Osteocyte (in vitro differentiated cells): ENCODE measurements at regions not wholly inside any gene's neighbourhood (a gene's known extent, or its start where the extent isn't known, plus 50 kb on each side); places are given as distances from the start of the nearest gene placed in this dataset.

ENCODE experiments used
- DNase-seq: peaks from one replicate; pipeline ENCODE4 v3.0.0; 2021; ENCODE audit warnings: mixed read lengths; ENCODE audit not compliant: unreplicated experiment; ENCODE audit errors: extremely low spot score
- H3K27ac Mint-ChIP-seq: one replicate; pipeline ENCODE4 v1.8.0; 2021; ENCODE audit warnings: mild to moderate bottlenecking, mixed read lengths; ENCODE audit not compliant: unreplicated experiment
- H3K27me3 Mint-ChIP-seq: one replicate; pipeline ENCODE4 v1.8.0; 2021; ENCODE audit warnings: mixed read lengths; ENCODE audit not compliant: unreplicated experiment
- H3K36me3 Mint-ChIP-seq: one replicate; pipeline ENCODE4 v1.8.0; 2021; ENCODE audit warnings: mixed read lengths; ENCODE audit not compliant: unreplicated experiment
- H3K4me1 Mint-ChIP-seq: one replicate; pipeline ENCODE4 v1.8.0; 2021; ENCODE audit warnings: mixed read lengths; ENCODE audit not compliant: unreplicated experiment
- H3K4me3 Mint-ChIP-seq: one replicate; pipeline ENCODE4 v1.8.0; 2021; ENCODE audit warnings: mild to moderate bottlenecking, moderate library complexity, mixed read lengths; ENCODE audit not compliant: unreplicated experiment
- H3K9me3 Mint-ChIP-seq: one replicate; pipeline ENCODE4 v1.8.0; 2021; ENCODE audit warnings: mixed read lengths; ENCODE audit not compliant: unreplicated experiment
- CTCF ChIP-seq: fragments of 200-600 bp; sonication (generic); IDR thresholded peaks from 2 replicates; pipeline ENCODE4 v1.5.0; 2021; ENCODE audit warnings: antibody characterized with exemption, mild to moderate bottlenecking, moderate library complexity

GRCh38 chr18:10062302-10063300, 148.8 kb downstream of the VAPA start:
- Mint-ChIP-seq H3K27me3 (no peaks in the 10 kb centered on the region), H3K27ac (no peak overlapping the region), H3K4me3 (no peak overlapping the region), H3K36me3 (no peaks in the 10 kb centered on the region), H3K4me1 (peaks cover 51% of the 10 kb centered on the region), H3K9me3 (no peaks in the 10 kb centered on the region)
- TF ChIP-seq CTCF, result no peak
- DNase-seq, result no peak

- DNase-seq, result no peak
- TF ChIP-seq CTCF, result no peak
- no peak overlapping the region for H3K27ac Mint-ChIP-seq
- H3K4me3 Mint-ChIP-seq, result no peak overlapping the region
- no peaks in the 10 kb centered on the region for H3K9me3 Mint-ChIP-seq
- H3K27me3 Mint-ChIP-seq, result no peaks in the 10 kb centered on the region
- H3K4me1 Mint-ChIP-seq, result peaks cover 47% of the 10 kb centered on the region
- no peaks in the 10 kb centered on the region for H3K36me3 Mint-ChIP-seq
These were observed 149.7 kb downstream of the VAPA start for GRCh38 chr18:10063489-10063888.

- peaks cover 39% of the 10 kb centered on the region for H3K4me1 Mint-ChIP-seq
- no peak for DNase-seq
- H3K9me3 Mint-ChIP-seq, result no peaks in the 10 kb centered on the region
- no peak for TF ChIP-seq CTCF
- H3K36me3 Mint-ChIP-seq, result no peaks in the 10 kb centered on the region
- no peak overlapping the region for H3K4me3 Mint-ChIP-seq
- no peak overlapping the region for H3K27ac Mint-ChIP-seq
- H3K27me3 Mint-ChIP-seq, result no peaks in the 10 kb centered on the region
These were observed 150.5 kb downstream of the VAPA start for GRCh38 chr18:10064267-10064666.

- H3K9me3 Mint-ChIP-seq, result no peaks in the 10 kb centered on the region
- TF ChIP-seq CTCF, result no peak
- H3K4me3 Mint-ChIP-seq, result no peak overlapping the region
These were observed 151.5 kb downstream of the VAPA start for GRCh38 chr18:10065296-10065695.

More at GRCh38 chr18:10065296-10065695, 151.5 kb downstream of the VAPA start:
- Mint-ChIP-seq H3K27ac (no peak overlapping the region), H3K27me3 (no peaks in the 10 kb centered on the region), H3K4me1 (peaks cover 35% of the 10 kb centered on the region), H3K36me3 (no peaks in the 10 kb centered on the region)
- no peak for DNase-seq
